Neural cell (in vitro differentiated cells): ENCODE measurements at regions not wholly inside any gene's neighbourhood (a gene's known extent, or its start where the extent isn't known, plus 50 kb on each side); places are given as distances from the start of the nearest gene placed in this dataset.

Experiments
- H2AFZ ChIP-seq: fragments of 200-600, 300-800 bp; sonication (generic), shearing (Covaris generic); 2 replicates; pipeline ENCODE4 v1.6.0; 2014; ENCODE audit warnings: low read depth, mild to moderate bottlenecking, antibody characterized with exemption, low read length, moderate library complexity
- H3F3A ChIP-seq: fragments of 200-600 bp; shearing (Covaris generic); 2 replicates; pipeline ENCODE4 v1.6.1; 2016; ENCODE audit warnings: mild to moderate bottlenecking, moderate library complexity, mixed read lengths, antibody characterized with exemption, low read length; ENCODE audit not compliant: insufficient read depth, poor library complexity, severe bottlenecking
- H3K27ac ChIP-seq: fragments of 200-600, 300-800 bp; sonication (generic), shearing (Covaris generic); 2 replicates; pipeline ENCODE4 v1.5.1; 2014; ENCODE audit warnings: mild to moderate bottlenecking, low read length, moderate library complexity
- H3K27me3 ChIP-seq: fragments of 300-800, 200-600 bp; sonication (generic), shearing (Covaris generic); 2 replicates; pipeline ENCODE4 v1.6.0; 2014; ENCODE audit warnings: mild to moderate bottlenecking, low read depth, low read length, moderate library complexity; ENCODE audit not compliant: insufficient read depth
- H3K36me3 ChIP-seq: fragments of 300-800, 200-600 bp; sonication (generic), shearing (Covaris generic); 2 replicates; pipeline ENCODE4 v1.5.1; 2014; ENCODE audit warnings: mild to moderate bottlenecking, antibody characterized with exemption, low read length, moderate library complexity; ENCODE audit not compliant: insufficient read depth
- H3K4me2 ChIP-seq: fragments of 300-800, 200-600 bp; sonication (generic), shearing (Covaris generic); 2 replicates; pipeline ENCODE4 v1.6.0; 2014; ENCODE audit warnings: mild to moderate bottlenecking, low read length
- H3K4me3 ChIP-seq: fragments of 300-800, 200-600 bp; sonication (generic), shearing (Covaris generic); 2 replicates; pipeline ENCODE4 v1.5.1; 2014; ENCODE audit warnings: mild to moderate bottlenecking, low read length, moderate library complexity
- H3K79me2 ChIP-seq: fragments of 200-600 bp; shearing (Covaris generic); replicated peaks from 2 replicates; pipeline ENCODE4 v1.6.0; 2014; ENCODE audit warnings: mild to moderate bottlenecking, low read length, moderate library complexity; ENCODE audit not compliant: insufficient read depth
- H3K9ac ChIP-seq: fragments of 300-800, 200-600 bp; sonication (generic), shearing (Covaris generic); 2 replicates; pipeline ENCODE4 v1.6.1; 2016; ENCODE audit warnings: mild to moderate bottlenecking, low read length, mixed read lengths
- H3K9me2 ChIP-seq: fragments of 200-600 bp; shearing (Covaris generic); 2 replicates; pipeline ENCODE4 v1.6.1; 2016; ENCODE audit warnings: mild to moderate bottlenecking, low read length, mixed read lengths; ENCODE audit not compliant: insufficient read depth
- H3K9me3 ChIP-seq: fragments of 200-600, 300-800 bp; sonication (generic), shearing (Covaris generic); 2 replicates; pipeline ENCODE4 v1.6.1; 2016; ENCODE audit warnings: mild to moderate bottlenecking, mixed run types, low read length, moderate library complexity, mixed read lengths
- H4K20me1 ChIP-seq: fragments of 200-600 bp; shearing (Covaris generic); 2 replicates; pipeline ENCODE4 v1.6.1; 2016; ENCODE audit warnings: mild to moderate bottlenecking, mixed run types; ENCODE audit not compliant: insufficient read depth
- EP300 ChIP-seq: fragments of 450-650 bp; conservative IDR thresholded peaks from 2 replicates; pipeline ENCODE4 v1.6.1; 2014; ENCODE audit warnings: antibody characterized with exemption, mild to moderate bottlenecking, moderate library complexity; ENCODE audit not compliant: poor library complexity, severe bottlenecking
- EZH2 ChIP-seq: fragments of 200-600, 300-800 bp; shearing (Covaris generic), sonication (generic); IDR thresholded peaks from 2 replicates; pipeline ENCODE4 v1.6.1; 2014; ENCODE audit warnings: antibody characterized with exemption, low read length, borderline replicate concordance, mild to moderate bottlenecking; ENCODE audit not compliant: insufficient read depth, poor library complexity, severe bottlenecking
- MXI1 ChIP-seq: fragments of 450-650 bp; conservative IDR thresholded peaks from 2 replicates; pipeline ENCODE4 v1.6.1; 2014; ENCODE audit warnings: antibody characterized with exemption, mild to moderate bottlenecking; ENCODE audit not compliant: poor library complexity, severe bottlenecking
- RAD21 ChIP-seq: fragments of 450-650 bp; conservative IDR thresholded peaks from 2 replicates; pipeline ENCODE4 v1.6.1; 2014; ENCODE audit warnings: antibody characterized with exemption, mild to moderate bottlenecking, moderate library complexity
- SMC3 ChIP-seq: fragments of 450-650 bp; conservative IDR thresholded peaks from 2 replicates; pipeline ENCODE4 v1.6.1; 2014; ENCODE audit warnings: antibody characterized with exemption, mild to moderate bottlenecking, moderate library complexity; ENCODE audit not compliant: poor library complexity
- TAF1 ChIP-seq: IDR thresholded peaks from 2 replicates; pipeline ENCODE4 v1.6.1; 2012; ENCODE audit warnings: low read depth
- TF ChIP-seq, protein P1 (sequence below): fragments of 450-650 bp; IDR thresholded peaks from 2 replicates; pipeline ENCODE4 v1.5.1; 2014; ENCODE audit warnings: antibody characterized with exemption, mild to moderate bottlenecking, moderate library complexity; ENCODE audit not compliant: poor library complexity, severe bottlenecking
- TF ChIP-seq, protein P2 (sequence below): IDR thresholded peaks from 2 replicates; pipeline ENCODE4 v1.6.1; 2012; ENCODE audit warnings: borderline replicate concordance

DNA sequence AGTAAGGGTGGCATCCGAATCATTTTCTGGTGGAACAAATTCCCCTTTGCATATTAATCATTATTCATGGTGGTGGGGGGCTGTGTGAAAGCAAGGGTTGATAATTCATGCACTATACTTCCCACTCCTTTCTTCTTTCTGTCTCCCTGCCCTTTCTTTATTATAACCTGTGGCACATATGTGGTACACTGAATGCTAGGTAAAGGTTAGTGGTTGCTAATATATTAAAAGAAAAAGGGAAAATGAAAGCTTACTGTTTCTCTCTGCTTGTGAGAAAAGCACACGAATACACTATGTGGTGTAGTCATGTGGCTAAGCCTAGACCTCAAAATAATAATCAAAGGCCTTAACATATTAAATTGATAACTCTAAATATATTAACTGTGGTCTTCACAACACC, 178.4 kb upstream of the RPS6KA3 start:
- H3K4me3 ChIP-seq: no peak overlapping the region
- no peak overlapping the region for H2AFZ ChIP-seq
- H3F3A ChIP-seq: no peaks in the 10 kb centered on the region
- TF ChIP-seq SMC3: no peak
- no peak for TF ChIP-seq EZH2
- TF ChIP-seq, protein P1, sequence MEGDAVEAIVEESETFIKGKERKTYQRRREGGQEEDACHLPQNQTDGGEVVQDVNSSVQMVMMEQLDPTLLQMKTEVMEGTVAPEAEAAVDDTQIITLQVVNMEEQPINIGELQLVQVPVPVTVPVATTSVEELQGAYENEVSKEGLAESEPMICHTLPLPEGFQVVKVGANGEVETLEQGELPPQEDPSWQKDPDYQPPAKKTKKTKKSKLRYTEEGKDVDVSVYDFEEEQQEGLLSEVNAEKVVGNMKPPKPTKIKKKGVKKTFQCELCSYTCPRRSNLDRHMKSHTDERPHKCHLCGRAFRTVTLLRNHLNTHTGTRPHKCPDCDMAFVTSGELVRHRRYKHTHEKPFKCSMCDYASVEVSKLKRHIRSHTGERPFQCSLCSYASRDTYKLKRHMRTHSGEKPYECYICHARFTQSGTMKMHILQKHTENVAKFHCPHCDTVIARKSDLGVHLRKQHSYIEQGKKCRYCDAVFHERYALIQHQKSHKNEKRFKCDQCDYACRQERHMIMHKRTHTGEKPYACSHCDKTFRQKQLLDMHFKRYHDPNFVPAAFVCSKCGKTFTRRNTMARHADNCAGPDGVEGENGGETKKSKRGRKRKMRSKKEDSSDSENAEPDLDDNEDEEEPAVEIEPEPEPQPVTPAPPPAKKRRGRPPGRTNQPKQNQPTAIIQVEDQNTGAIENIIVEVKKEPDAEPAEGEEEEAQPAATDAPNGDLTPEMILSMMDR: no peak
- TF ChIP-seq TAF1: no peak
- no peak for TF ChIP-seq MXI1
- no peak for TF ChIP-seq EP300
- no peak for TF ChIP-seq RAD21
- TF ChIP-seq, protein P2, sequence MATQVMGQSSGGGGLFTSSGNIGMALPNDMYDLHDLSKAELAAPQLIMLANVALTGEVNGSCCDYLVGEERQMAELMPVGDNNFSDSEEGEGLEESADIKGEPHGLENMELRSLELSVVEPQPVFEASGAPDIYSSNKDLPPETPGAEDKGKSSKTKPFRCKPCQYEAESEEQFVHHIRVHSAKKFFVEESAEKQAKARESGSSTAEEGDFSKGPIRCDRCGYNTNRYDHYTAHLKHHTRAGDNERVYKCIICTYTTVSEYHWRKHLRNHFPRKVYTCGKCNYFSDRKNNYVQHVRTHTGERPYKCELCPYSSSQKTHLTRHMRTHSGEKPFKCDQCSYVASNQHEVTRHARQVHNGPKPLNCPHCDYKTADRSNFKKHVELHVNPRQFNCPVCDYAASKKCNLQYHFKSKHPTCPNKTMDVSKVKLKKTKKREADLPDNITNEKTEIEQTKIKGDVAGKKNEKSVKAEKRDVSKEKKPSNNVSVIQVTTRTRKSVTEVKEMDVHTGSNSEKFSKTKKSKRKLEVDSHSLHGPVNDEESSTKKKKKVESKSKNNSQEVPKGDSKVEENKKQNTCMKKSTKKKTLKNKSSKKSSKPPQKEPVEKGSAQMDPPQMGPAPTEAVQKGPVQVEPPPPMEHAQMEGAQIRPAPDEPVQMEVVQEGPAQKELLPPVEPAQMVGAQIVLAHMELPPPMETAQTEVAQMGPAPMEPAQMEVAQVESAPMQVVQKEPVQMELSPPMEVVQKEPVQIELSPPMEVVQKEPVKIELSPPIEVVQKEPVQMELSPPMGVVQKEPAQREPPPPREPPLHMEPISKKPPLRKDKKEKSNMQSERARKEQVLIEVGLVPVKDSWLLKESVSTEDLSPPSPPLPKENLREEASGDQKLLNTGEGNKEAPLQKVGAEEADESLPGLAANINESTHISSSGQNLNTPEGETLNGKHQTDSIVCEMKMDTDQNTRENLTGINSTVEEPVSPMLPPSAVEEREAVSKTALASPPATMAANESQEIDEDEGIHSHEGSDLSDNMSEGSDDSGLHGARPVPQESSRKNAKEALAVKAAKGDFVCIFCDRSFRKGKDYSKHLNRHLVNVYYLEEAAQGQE: no peak
- H3K27ac ChIP-seq: no peak overlapping the region
- H3K36me3 ChIP-seq: no peaks in the 10 kb centered on the region
- no peaks in the 10 kb centered on the region for H3K79me2 ChIP-seq
- no peak overlapping the region for H3K4me2 ChIP-seq
- H4K20me1 ChIP-seq: no peaks in the 10 kb centered on the region
- no peaks in the 10 kb centered on the region for H3K27me3 ChIP-seq
- no peaks in the 10 kb centered on the region for H3K9me2 ChIP-seq
- H3K9me3 ChIP-seq: no peaks in the 10 kb centered on the region
- no peak overlapping the region for H3K9ac ChIP-seq

DNA sequence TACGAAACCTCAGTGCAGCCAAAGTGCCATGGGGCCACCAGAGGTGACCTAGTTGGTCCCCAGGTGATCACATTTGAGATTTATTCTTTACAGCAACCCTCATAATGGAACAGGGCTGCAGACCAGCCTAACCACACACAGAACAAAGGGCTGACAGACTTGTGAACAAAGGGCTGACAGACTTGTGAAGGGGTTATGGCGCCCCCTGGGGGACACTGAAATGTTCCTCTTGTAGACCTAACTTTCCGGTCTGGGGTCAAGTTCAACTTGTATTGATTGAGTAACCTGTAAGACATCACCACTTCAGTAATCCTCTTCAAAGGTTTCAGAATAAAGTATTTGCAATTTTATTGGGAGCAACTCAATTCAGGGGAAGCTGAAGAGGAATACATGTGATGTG, 175.9 kb upstream of the RPS6KA3 start:
- no peak overlapping the region for H3K9ac ChIP-seq
- no peak overlapping the region for H3K27ac ChIP-seq
- H3K9me2 ChIP-seq: no peaks in the 10 kb centered on the region
- TF ChIP-seq TAF1 (no peak), RAD21 (peak; percentile 48), SMC3 (peak; percentile 35), EZH2 (no peak)
- TF ChIP-seq, protein P1: peak; percentile 46
- H2AFZ ChIP-seq: no peak overlapping the region
- no peaks in the 10 kb centered on the region for H3K36me3 ChIP-seq
- H3K27me3 ChIP-seq: no peaks in the 10 kb centered on the region
- no peaks in the 10 kb centered on the region for H3K79me2 ChIP-seq
- H3K9me3 ChIP-seq: no peaks in the 10 kb centered on the region
- no peak overlapping the region for H3K4me3 ChIP-seq
- no peaks in the 10 kb centered on the region for H3F3A ChIP-seq
- no peak overlapping the region for H3K4me2 ChIP-seq
- H4K20me1 ChIP-seq: no peaks in the 10 kb centered on the region
